Mesothelial cell of epicardium (in vitro differentiated cells): ENCODE measurements at regions not wholly inside any gene's neighbourhood (a gene's known extent, or its start where the extent isn't known, plus 50 kb on each side); places are given as distances from the start of the nearest gene placed in this dataset.

Experiments
- DNase-seq, 2 experiments: peaks; one replicate each; pipeline ENCODE4 v3.0.0; 2021; ENCODE audit warnings: low spot score in 2 of 2; ENCODE audit not compliant: unreplicated experiment in 2 of 2
- H3K27ac Mint-ChIP-seq: 2 replicates; pipeline ENCODE4 v1.8.0; 2021; ENCODE audit warnings: mixed read lengths
- H3K27me3 Mint-ChIP-seq: 2 replicates; pipeline ENCODE4 v1.8.0; 2021; ENCODE audit warnings: low read depth, mixed read lengths
- H3K36me3 Mint-ChIP-seq: 2 replicates; pipeline ENCODE4 v1.8.0; 2021; ENCODE audit warnings: mixed read lengths
- H3K4me1 Mint-ChIP-seq: 2 replicates; pipeline ENCODE4 v1.8.0; 2021; ENCODE audit warnings: mixed read lengths
- H3K4me3 Mint-ChIP-seq: 2 replicates; pipeline ENCODE4 v1.8.0; 2021; ENCODE audit warnings: mild to moderate bottlenecking, moderate library complexity, mixed read lengths
- H3K9me3 Mint-ChIP-seq: 2 replicates; pipeline ENCODE4 v1.8.0; 2021; ENCODE audit warnings: mixed read lengths
- CTCF ChIP-seq: fragments of 200-600 bp; sonication (generic); IDR thresholded peaks from one replicate; pipeline ENCODE4 v1.5.0; 2021; ENCODE audit warnings: antibody characterized with exemption; ENCODE audit not compliant: unreplicated experiment

- TF ChIP-seq CTCF = no peak
Observed at GRCh38 chr4:33272722-33273121, 2552.6 kb downstream of the PCDH7 start.

GRCh38 chr4:33283818-33284217 lies 2563.6 kb downstream of the PCDH7 start:
- H3K27me3 Mint-ChIP-seq = no peaks in the 10 kb centered on the region
- no peaks in the 10 kb centered on the region for H3K4me1 Mint-ChIP-seq
- H3K9me3 Mint-ChIP-seq = peaks cover 14% of the 10 kb centered on the region
- no peaks in the 10 kb centered on the region for H3K36me3 Mint-ChIP-seq
- no peak for TF ChIP-seq CTCF
- no peak overlapping the region for H3K27ac Mint-ChIP-seq
- DNase-seq = no peak
- no peak overlapping the region for H3K4me3 Mint-ChIP-seq

More at GRCh38 chr4:33272722-33273121, 2552.6 kb downstream of the PCDH7 start:
- Mint-ChIP-seq H3K36me3 (no peaks in the 10 kb centered on the region), H3K27ac (no peak overlapping the region), H3K9me3 (peaks cover 8% of the 10 kb centered on the region), H3K4me3 (no peak overlapping the region), H3K27me3 (no peaks in the 10 kb centered on the region), H3K4me1 (peaks cover 7% of the 10 kb centered on the region)
- no peak for DNase-seq

GRCh38 chr4:33296876-33297455 lies 2576.8 kb downstream of the PCDH7 start:
- no peak for DNase-seq
- H3K27me3 Mint-ChIP-seq = no peaks in the 10 kb centered on the region
- no peak overlapping the region for H3K4me3 Mint-ChIP-seq
- no peak overlapping the region for H3K27ac Mint-ChIP-seq
- H3K36me3 Mint-ChIP-seq = no peaks in the 10 kb centered on the region
- no peak for TF ChIP-seq CTCF
- peaks cover 19% of the 10 kb centered on the region for H3K4me1 Mint-ChIP-seq
- peaks cover 6% of the 10 kb centered on the region for H3K9me3 Mint-ChIP-seq

GRCh38 chr4:33302321-33302720 lies 2582.2 kb downstream of the PCDH7 start:
- H3K36me3 Mint-ChIP-seq = peaks cover 2% of the 10 kb centered on the region
- no peak for DNase-seq
- H3K4me1 Mint-ChIP-seq = peaks cover 22% of the 10 kb centered on the region
- no peak for TF ChIP-seq CTCF
- peak overlapping the region; percentile 78 for H3K27ac Mint-ChIP-seq
- H3K9me3 Mint-ChIP-seq = peaks cover 17% of the 10 kb centered on the region
- no peak overlapping the region for H3K4me3 Mint-ChIP-seq
- H3K27me3 Mint-ChIP-seq = no peaks in the 10 kb centered on the region

GRCh38 chr4:33306131-33306530 lies 2586.0 kb downstream of the PCDH7 start:
- no peak for TF ChIP-seq CTCF
- peaks cover 2% of the 10 kb centered on the region for H3K36me3 Mint-ChIP-seq
- no peak for DNase-seq
- no peak overlapping the region for H3K4me3 Mint-ChIP-seq
- H3K4me1 Mint-ChIP-seq = peaks cover 16% of the 10 kb centered on the region
- H3K27ac Mint-ChIP-seq = no peak overlapping the region
- peaks cover 18% of the 10 kb centered on the region for H3K9me3 Mint-ChIP-seq
- H3K27me3 Mint-ChIP-seq = no peaks in the 10 kb centered on the region

GRCh38 chr4:33316033-33316432 lies 2595.9 kb downstream of the PCDH7 start:
- peaks cover 2% of the 10 kb centered on the region for H3K4me1 Mint-ChIP-seq
- H3K4me3 Mint-ChIP-seq = no peak overlapping the region
- peaks cover 13% of the 10 kb centered on the region for H3K9me3 Mint-ChIP-seq
- TF ChIP-seq CTCF = no peak
- no peaks in the 10 kb centered on the region for H3K27me3 Mint-ChIP-seq
- no peak overlapping the region for H3K27ac Mint-ChIP-seq
- DNase-seq = no peak
- H3K36me3 Mint-ChIP-seq = peaks cover 6% of the 10 kb centered on the region
